IPS DF 19.7 (cell line): ENCODE measurements at regions not wholly inside any gene's neighbourhood (a gene's known extent, or its start where the extent isn't known, plus 50 kb on each side); places are given as distances from the start of the nearest gene placed in this dataset.

Source experiments
- DNase-seq: peaks from one replicate; pipeline ENCODE4 v3.0.0-alpha.2; 2013; ENCODE audit warnings: low read depth, low spot score

DNA sequence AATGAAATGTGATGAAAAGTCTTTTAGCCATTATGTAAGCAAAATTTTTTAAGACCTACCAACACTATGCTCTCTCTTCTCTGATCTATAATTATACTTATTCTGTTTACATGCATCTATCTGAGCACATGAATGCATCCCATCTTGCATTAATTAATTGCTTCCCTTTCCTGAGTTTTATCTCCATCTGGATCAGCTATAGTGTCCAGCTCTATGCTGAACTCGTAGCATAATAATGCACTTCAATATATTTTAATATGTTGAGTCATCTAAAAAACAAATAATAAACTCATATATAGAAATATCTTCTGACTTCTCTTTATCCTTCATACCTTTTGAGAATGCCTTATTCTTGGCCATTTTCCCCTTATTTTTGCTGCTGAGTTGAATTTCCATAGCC, 1097.8 kb downstream of the TTLL7 start:
- DNase-seq, result no peak

DNA sequence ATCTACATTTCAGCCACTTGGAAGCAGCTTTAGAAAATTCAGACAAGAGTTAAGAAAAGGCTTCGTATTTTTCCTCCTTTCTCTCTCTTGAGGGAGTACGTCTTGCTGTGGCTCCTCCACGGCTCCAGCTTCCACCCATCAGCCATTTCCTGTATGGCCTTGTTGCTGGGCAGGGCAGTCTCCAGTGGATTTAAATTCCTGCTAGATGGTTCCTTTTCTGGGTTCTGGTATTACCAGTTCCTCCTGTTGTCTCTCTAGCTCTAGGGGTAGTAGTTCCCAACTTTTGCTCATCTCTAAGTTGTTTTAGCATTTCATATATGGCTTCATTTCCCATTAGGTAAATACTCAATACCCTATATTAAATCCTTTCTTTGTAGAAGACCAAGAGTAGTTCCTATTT, 1098.3 kb downstream of the ADGRL2 start:
- DNase-seq, result no peak

DNA sequence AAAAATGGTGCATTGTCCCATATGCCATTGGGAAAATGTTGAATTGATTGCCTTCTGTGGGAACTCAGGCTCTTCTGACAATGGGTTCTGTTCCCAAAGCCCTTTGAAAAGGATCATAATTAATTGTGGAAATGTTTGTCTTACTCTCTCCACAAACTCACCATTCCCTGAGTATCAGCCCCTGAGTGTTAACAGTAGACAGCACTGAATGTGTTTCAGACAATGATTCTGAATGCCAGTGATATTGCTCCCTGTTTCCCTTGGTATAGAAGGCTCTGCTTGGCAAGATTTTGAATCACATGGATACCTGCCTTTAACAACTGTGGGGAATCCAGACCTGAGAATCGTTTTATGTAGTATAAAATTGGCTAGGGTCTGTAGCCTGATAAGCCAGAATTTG, 1096.8 kb downstream of the ADGRL2 start:
- DNase-seq, result no peak

DNA sequence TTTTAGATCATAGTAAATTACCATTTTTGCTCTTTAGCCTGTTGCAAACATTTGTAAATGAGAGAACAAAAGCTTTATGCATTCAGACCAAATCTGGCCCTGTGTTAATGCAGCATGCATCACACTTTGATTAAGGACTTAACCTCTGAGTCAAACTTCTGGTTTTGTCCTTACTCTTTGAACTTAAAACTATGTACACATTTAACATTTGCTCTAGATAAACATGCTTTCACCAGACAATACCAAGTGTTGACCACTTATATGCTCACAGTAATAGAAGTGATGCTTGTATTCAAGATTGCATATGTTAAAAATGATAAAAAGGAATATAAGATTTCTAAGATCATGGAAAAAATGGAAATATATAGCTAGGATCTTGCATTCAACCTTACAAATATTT, 1095.3 kb downstream of the ADGRL2 start:
- no peak for DNase-seq

DNA sequence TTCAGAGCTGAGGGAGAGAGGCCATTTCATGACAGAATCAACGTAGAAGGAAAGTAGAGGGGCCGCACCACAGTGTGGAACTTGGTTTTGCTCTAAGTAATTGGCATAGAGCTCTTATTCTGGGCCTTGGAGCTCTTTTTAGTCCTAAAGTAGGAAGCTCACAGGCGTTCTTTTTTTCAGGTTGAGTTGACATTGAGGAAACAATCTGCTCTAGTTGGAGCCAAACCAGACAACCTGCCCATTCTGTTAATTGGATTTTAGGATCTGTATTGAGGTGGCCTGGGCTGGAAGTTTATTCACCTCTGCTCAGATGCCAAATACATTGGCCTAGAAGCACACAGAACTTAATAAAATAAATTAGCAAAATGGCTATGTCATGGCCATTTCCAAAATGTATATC, 1093.9 kb downstream of the ADGRL2 start:
- DNase-seq, result no peak

DNA sequence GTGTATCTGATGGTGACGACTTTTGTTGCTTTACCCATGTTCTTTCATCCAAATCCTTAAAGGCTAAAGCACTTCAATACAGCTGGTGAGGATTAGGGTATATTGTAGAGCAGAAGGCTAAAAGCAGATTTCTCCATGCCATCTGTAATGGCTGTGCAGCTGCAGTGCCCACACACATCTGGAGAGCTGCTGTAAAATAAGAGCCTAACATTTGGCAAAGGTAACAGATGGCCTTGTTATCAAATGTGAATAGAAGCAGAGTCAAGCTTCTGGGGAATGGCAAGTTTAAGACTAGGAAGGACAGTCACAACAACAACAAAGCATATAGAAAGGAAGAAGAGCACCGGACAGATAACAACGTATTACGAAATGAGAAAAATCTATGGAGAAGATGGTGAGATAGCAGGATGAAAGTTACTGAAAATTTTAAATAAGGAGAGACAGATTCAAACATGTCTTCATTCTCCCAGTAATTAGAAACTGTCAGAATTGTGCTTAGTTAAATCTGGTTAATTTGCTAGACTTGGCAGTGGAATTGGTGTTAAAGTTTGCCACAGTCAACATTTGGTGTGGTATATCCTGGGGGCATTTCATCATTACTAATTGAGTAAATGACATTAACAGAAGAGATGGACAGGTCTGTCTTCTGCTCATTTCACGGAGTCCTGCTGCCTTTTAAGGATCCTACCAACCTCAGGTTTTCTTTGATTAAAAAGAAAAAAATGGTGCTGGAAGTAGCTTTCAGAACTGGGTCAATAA, 1093.2 kb downstream of the ADGRL2 start:
- DNase-seq, result no peak

DNA sequence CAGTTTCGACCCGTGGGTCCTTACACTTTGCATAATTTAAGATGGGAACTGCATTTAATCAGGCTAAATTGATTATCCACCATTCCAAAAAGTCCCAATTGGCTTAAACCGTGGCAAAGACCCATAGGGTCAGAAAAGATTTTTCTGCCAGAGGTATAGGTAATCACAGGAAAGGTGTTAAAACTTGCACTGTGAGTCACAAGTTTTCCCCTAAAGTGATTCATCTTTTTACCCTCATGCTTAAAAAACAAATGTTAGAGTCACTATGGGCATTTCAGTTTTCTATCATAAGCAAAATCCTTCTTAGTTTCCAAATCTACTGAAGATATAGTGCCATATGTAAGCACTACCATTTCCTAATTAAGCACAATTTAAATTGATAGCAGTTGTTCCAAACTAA, 1079.8 kb downstream of the ADGRL2 start:
- DNase-seq, result no peak

DNA sequence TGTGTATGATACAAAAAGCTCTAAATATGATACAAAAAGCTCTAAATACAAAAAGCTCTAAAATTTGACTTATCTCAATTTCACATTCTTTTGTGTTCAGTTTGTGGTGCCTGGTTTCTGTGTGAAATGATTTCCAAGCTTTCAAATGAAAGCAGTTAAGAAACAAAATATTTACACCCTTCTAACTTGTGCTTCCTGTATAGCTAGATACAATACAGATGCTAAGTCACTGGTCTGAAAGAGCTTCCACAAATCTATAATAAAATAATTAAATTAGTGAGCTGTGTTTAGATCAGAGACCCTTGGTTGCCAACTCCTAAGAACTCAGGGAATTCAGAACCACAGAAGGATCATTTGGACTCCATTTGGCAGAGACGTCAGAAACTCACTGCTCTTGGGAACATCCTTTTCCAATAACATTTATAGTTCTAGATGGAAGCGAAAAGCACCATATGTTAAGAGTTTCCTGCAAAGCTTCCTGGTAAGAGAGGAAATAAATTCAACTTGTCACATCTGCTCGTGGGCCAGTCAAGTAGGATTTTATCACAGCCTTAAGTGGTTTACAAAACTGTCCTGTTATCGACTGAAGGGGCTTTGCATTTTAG, 1079.1 kb downstream of the ADGRL2 start:
- no peak for DNase-seq

DNA sequence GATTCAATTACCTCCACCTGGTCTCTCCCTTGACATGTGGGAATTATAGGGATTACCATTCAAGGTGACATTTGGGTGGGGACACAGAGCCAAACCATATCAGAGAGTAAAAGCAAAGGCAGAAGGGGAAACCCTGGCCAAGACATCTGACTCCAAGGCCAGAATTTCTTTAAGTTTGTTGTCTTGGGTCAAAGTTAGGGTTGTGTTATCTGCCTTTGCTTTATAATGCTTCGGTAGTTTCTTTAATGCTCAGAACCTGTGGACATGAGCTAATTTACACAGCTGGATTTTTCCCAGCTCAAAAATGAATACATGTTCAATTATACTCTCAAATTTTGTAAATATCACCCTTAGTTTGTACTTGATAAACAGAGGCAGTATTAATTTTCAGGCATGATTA, 1074.4 kb downstream of the ADGRL2 start:
- no peak for DNase-seq

DNA sequence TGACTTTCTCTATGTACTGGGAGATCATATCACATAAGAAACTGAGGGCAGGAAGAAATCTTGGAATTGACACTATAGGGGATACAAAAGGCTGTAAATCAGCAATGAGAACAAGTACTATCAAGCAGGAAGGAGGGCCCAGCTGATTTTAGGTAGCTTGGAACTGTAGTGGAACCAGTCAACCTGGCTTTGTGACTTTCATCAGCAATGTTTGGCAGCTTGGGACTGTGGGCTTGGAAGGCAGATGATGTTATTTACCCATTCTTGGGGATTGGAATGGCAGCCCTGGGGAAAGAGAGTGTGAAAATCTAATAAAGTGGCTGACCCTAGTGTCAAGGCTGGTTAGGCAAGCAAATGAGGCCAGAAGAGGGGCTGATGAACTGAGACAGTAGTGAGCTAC, 1073.3 kb downstream of the ADGRL2 start:
- DNase-seq, result no peak

DNA sequence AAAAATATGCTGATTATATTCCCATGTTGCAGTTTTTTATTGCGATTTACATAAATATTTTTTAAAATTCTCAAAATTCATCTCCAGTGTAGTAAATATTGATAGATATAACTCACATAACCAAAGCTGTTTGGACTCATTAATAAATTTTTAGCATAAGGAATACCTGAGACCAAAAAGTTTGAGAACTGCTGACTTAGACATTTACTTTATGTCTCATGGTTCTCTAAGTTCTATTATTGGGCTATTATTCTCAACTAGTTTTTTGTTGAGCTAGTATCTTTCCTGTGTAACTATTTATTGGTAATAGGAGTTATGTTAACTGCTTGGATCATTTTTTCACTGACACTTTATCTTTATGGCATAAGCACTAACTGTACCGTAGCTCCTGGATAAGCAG, 1069.6 kb downstream of the ADGRL2 start:
- no peak for DNase-seq

DNA sequence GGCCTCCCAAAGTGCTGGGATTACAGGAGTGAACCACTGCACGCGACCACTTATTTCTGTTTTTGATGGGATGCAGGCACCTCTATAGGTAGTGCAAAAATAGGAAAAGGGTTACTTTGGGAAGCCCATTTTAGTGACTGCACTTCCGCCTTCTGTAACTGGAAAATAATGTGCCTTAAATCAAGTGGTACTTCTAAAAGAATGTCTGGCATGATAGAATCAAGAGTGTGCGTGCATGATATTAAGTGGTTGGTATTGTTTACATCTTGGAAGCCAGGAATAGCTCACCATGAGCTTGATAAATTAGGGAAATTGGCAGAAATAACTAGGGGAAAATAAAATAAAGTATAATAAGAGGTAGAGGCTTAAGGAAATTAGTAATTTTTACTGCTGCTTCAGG, 1067.0 kb downstream of the ADGRL2 start:
- DNase-seq, result no peak

DNA sequence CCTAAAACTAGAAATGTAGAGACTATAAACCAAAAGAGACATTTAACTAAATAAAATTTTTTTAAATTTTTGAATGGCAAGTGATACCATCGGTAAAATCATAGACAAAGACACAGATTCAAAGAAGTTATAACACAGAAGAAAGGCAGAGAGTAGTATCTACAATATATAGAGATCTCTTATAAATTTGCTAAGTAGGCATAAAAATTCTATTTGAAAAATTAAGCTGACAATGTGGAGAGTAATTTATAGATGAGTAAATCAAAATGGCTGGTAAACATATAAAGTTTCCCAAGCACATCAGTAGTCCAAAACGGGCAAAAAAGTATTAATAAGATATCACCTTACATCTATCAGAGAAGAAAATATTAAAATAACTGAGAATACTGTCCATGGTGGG, 1061.0 kb downstream of the ADGRL2 start:
- no peak for DNase-seq

DNA sequence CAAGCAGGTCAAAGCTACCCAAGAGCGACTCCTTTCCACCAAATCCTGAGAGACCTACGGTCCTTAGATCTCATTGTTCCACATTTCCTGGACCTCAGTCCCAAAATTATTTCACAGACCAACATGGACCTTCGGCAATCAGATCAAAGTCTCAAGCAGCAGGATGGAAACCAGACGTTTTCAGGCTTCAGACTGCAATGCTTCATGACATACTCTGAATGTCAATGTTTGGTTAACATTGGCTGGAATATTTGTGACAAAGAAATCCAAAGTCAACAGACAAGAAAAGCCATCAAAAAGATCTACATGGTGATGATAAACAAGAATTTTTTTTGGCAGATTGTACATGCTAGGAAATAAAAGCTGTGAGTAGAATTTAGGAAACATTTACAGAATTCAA, 1057.3 kb downstream of the ADGRL2 start:
- DNase-seq, result no peak

DNA sequence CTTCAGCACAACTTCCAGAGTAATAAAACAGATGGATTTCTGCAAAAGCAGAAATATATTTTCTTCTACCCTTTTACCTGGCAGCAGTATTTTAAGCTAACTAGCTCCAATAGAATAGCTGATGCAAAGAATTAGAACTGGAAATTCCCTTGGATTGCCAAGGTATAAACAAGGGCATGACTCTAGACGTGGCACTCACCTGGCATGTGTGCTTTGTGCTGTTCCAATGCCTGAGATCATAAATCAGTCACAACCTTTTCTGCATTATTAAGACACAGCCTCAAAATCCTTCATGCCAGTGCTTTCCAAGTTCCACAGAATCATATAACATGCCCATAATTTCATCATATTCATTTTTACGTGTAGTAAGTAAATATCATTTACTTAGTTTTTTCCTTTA, 1048.7 kb downstream of the ADGRL2 start:
- DNase-seq, result no peak

DNA sequence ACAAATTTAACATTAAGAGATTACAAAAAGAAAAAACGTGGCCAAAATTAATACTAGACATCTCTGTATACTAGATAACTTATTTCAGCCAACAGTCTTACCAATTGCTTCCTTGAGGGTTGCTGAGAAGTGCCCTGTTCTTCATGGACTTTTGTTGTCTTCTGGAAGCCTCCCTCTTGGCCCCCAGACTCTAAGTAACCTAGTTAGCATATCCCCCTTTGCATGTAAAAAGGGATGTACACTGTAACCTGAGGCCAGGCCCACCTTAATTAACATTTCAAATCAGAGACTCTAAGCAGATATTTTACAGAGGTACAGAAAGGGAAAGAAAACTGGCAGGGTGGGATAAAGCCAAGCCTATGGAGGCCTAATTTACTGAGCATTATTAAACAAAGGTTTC, 1047.3 kb downstream of the ADGRL2 start:
- DNase-seq, result peak; percentile 45

DNA sequence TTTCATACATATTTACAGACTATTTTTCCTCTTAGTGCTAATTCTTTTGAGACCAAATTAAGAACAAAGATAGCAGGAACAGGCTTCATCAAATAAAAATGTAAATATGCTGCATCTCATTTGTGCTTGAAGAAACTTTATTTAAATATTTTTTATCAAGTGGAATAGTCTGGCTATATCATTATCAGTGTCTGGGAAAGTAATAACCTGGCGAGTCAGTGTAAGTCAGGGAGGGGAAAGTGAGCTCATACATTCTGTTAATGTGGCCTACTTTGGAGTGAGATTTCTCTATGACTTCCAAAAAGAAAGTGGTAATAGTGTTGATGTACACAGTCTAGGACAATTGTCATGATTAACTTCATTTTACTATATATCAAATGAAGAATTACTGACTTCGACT, 1045.1 kb downstream of the ADGRL2 start:
- no peak for DNase-seq

DNA sequence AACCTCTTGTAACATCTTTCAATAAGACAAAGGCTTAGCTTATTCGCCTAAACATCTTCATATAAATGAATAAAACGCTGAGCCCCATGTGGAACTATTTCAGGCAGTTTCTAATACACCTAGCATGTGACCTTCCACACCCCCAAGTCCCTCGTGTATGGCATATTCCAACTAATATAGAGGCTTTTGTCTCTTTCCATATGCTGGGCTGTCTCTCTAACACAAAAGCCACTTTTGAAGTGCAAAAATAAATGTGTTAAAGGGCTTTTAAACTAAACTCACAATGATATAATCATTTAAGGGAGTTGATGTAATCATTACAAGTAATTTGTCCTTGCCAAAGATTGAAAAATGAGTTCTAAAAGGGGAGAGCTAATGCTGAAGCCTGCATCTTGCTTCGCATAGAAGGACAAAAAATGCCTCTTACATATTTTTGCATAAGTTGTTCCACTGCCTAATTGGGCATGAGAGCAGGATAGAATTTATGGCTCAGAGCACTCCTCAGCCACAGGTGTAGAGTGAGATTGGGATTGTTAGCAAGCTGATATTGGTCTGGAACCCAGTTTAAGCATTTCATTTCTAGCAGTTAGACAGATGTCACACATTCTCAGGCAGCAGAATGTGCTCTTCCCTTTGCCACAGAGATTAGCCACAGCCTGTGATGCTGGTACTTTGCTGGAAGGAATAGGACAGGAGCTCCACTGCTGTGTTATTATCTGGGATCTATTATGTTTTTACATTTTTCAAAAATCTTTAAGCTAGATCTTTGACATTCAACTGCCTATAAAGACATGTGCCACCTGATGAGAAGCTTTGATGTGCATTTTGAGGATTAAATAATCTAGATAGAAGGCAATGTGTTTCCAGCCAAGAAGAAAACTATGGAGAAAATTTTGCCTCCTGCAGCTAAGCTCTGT, 1044.4 kb downstream of the ADGRL2 start:
- no peak for DNase-seq

DNA sequence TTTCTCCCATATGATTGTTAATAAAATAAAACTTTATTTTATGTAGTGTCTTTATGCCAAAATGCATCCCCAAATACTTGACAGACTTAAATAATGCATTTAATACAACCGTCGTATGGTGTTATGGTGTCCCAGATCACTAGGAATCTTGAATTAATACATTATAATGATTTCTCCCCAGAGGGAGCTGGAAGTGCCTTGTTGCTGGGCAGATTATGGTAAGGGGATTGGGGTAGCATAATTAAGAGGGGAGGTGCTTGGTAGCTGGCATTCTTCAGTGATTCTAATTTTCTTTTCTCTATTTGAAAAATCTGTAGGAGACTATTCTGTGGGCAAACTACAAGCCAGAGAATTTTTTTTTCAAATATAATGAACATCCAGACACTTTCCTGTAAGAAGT, 1043.7 kb downstream of the ADGRL2 start:
- DNase-seq, result no peak

DNA sequence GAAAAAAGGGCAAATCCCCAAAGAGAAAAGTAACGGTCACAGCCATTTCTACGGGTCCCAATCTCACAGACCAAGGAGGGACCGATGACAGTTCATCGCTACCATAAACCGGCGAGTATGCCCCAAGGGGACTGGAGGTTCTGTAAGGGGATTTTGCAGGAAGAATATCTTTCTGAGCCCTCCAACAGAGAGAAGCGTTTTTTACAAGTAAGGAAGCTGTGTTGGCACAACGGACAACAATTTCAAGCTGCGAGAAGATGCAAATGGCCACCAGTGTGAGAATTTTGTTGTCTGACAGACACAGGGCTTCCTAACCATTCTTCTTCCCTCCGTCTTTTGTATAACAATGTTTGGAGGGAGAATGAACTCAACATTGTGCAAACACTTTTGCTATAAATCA, 1043.1 kb downstream of the ADGRL2 start:
- no peak for DNase-seq

DNA sequence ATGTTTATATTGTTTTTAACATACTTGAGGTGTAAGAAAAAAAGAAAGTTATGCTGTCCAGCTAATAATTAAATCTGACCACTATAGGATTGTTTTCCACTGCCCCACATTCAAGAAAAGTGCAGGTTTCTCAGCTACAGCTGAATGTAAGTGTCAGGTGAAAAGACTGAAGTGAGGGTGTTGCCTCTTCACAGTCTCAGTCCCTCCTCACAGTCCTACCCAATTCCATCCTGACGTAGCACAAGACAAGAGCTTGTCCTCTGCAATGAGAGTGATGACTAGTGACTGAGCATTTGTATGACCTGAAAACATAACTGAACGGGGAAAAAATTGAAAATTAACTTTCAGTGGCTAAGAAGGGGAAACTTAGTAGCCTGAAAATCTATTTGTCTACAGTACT, 1039.5 kb downstream of the ADGRL2 start:
- DNase-seq, result no peak

DNA sequence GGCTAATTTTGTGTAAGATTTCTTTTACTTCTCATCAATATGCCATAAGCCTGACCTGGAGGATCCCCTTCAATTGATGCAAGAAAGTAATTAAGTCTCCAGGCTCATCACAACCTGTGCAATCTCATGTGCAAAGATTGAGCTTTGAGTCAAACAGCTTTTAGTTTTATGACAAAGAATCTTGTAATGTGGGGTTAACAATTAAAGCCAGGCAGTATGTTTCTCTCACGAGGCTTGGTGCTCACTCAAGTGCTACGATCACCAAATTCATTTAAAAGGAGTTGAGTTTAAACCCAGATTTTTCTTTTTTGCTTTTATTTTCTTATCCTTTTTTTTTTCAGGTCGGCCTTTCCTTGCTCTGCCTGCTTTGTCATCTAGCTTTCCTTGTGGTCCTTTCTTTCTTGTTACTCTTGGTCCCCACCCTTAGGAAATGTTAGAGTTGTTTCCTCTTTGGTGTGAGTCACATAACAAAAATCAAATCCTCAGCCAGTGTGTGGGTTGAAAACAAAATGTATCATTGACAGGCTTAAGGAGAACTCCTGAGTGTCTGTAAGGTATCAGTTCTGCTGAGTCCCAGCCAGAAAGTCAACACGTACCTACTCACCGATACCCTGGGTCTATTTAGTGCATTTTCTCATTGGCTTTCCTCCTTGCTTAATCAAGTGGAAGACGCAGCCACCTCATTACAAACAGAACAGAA, 1037.2 kb downstream of the ADGRL2 start:
- no peak for DNase-seq
